ENCODE measurements at regions not wholly inside any gene's neighbourhood (a gene's known extent, or its start where the extent isn't known, plus 50 kb on each side); places are given as distances from the start of the nearest gene placed in this dataset.

DNA sequence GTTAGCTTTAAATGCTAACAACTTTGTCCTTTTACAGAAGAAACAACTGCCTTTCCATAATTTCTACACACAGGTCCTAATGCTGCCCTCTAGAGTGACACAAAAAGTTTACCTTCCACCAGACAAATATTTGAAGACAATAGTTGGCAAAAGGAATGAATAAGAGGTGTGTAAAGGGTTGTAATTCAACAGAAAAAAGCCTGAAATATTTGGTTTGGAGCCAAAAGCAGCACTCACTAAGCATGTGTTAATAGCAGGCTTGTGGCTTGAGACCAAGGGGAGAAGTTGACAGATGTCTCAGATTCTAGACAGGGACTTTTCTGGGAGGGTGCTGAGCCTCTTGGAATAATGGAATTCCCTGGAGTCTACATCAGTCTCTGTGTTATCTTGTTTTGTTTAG is 156.2 kb upstream of the GALNT17 start:
- no peak for DNase-seq (ENCODE audit: low read depth, low spot score)

DNA sequence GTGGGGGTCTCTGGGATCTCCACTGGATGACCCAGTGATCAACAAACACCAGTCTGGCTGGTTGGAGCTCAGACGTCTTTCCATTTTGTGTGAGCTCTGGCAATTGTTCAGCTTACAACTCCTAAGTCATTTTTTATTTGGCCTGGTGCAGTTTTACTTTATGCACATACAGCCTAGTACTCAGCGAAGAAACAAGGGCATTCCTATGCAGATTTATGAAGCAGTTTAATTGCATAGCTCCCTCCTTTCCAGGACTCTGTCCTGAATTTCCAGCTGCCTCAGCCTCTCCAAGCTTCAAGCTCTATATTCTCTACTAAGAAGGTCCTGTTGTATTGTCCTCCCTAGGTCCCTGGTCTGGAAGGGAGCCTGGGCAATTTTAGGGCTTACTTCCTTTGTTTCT is 145.6 kb upstream of the GALNT17 start:
- no peak for DNase-seq (ENCODE audit: low read depth, low spot score)

DNA sequence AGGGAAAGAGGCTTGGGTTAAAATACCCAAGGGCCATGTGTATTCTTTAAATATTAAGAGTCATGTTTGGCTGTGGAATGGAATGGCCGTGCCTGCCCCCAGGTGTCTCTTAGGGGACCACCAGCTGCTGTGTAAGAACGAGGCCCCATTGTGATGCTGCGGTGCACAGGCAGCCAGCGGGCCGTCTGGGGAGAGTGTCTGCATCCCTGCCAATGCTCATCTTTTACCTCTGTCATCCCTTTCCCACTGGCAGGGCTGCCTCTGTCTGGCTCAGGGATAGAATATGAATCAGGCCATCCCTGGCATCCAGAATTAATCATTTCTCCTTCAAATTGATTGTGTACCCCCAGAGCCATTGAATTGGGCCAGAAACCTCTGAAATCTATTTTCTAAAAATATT is 137.8 kb upstream of the GALNT17 start:
- DNase-seq (ENCODE audit: low read depth, low spot score): no peak

DNA sequence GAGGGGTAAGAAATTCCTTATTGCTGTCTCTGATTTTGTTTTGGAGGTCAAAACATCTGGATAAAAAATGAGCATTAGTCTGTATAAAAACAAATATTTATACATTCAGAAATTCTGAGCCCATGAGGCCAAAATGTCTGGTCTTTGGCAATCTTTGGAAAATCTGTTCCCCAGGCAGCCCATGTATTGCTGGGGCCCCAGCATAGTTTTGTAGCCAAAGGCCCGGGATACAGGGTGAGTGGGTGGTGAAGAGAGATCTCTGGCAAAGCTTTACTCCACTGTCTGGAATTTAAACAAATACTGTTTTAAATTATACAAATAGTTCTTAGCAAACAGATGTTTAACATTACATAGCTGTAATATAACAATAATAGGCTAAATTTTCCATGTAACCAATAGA is 134.7 kb upstream of the GALNT17 start:
- no peak for DNase-seq (ENCODE audit: low read depth, low spot score)

DNA sequence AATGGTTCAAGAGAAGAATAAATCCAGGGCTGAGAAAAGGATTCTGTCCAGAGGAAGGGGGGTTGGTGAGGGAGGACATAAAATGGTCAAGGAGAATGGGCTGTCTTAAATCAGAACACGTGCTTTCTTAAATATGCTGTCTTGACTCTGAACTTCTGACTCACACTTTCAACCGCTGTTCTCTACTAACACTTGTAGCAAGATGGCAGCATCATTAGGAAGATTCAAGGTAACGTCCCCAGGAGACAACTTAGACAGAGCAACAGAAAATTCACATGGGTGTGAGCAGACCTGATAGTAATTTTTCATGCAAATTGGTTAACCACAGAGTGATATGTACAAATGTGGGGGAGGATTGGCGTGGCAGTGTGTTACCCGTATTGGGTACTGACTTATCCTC is 126.8 kb upstream of the GALNT17 start:
- no peak for DNase-seq (ENCODE audit: low read depth, low spot score)

DNA sequence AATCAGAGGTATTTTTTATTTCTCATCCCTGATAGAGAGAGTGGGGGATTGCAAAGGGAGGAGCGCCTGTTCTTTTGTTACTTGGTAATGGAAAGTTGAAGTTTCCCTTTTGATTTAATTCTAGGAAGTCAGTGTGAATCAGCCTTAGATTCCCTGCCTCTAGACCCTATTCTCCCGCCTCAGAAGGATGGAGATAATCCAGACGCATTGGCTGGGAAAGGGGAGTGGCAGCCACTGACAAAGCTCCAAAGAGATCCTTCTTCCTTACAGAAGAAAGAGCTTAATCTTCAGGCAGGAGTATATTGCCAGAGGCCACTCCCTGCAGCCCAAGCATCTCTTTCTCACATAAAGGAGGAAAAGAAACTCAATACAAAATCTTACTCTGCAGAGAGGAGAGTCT is 122.3 kb upstream of the GALNT17 start:
- DNase-seq (ENCODE audit: low read depth, low spot score): no peak

DNA sequence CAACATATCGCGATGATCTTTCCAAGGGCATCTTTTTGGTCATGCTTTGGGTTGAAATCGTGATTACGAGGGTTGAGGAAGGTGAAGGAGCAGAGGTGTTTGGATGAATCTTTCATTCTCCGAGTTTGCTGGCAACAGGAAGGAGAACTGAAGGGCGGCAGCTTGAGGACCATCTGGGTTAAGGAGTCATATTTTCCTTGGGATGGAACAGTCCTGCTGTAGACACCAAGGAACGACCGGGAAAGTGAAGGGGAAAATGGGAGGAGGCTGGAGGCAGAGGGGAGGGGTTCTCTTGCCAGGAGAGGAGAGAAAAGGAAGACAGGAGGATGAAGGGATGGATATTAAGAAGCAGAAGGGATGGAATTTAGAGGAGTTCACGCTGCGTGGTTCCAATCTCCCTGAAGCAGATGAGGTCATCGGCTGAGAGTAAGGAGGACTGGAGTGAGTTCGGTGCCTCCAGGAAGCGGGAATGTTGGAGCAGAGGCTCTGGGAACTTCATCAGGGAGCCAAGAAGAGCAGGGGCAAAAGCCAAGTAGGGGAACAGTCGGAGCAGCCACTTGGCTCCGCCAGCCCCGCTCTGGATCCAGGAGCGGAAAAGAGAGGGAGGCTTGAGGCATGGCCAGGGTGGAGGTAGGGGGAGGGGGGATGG is 116.6 kb upstream of the GALNT17 start:
- no peak for DNase-seq (ENCODE audit: low read depth, low spot score)

DNA sequence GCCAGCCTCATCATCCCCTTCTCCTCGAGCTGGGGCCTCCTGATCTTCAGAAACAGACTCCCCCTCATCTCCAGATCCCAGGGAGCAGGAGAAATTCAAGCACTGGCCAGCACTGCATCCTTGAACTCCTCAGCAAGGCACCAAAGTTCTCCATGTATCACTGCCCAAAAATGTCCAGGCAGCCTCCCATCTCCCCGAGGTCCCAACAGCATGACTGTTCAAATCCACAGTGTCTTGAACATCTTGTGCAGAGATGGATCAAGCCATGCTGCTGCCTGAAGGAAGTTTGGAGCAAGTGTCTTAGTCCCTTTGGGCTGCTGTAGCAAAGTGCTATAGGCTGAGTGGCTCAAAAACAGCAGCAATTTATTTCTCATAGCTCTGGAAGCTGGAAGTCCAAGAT is 115.5 kb upstream of the GALNT17 start:
- no peak for DNase-seq (ENCODE audit: low read depth, low spot score)

DNA sequence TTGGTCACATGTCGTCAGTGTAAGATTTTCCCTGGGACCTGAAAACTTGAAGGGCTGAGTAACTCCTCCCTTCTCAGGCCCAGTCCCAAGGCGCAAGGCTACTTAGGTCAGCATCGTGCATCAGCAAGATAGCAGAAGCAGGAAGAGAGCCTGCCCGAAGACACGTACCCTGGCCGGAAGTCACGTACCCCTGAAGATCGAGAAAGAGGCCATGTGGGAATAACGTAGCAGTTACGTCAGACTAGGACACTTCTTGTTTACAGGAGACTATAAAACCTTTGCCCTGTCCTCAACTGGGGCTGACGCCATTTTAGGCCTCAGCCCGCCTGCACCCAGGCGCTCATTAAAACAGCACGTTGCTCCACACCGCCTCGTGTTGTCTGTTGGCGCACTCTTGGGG is 114.3 kb upstream of the GALNT17 start:
- no peak for DNase-seq (ENCODE audit: low read depth, low spot score)

DNA sequence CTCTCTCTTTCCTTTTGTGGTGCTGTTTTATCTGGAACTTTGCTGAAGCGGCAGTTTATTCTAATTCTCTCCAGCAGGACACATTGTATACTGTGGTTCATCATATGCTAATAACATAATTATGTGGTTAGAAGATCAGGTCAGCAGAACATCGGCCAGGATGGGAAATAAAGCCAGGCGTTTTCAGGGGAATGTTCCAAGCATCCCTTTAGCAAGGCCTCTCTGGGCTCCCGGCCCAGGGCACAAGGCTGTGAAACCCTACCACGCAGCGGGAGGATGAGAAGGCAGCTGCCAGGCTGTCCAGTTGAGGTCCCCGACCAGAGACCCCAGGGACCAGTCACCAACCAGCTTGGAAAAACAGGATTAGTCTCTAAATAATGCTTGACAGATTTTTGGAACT is 112.2 kb upstream of the GALNT17 start:
- no peak for DNase-seq (ENCODE audit: low read depth, low spot score)

DNA sequence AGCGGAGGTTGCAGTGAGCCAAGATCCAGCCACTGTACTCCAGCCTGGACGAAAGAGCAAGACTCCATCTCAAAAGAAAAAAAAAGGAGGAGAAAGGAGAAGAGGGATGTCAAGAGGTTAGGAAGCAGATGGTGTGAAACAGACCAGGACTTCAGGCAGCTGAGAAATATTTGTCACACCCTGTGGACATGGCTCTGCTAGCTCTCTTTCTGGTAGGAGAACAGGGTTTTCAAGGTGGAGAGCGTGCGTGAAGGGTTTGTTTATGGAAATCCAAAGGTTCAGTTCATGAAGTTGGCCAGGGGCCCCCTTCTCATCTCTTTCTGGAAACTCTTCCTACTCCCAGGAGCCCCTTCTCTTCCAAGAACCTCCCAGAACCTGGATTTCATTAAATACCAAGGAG is 110.8 kb upstream of the GALNT17 start:
- no peak for DNase-seq (ENCODE audit: low read depth, low spot score)

DNA sequence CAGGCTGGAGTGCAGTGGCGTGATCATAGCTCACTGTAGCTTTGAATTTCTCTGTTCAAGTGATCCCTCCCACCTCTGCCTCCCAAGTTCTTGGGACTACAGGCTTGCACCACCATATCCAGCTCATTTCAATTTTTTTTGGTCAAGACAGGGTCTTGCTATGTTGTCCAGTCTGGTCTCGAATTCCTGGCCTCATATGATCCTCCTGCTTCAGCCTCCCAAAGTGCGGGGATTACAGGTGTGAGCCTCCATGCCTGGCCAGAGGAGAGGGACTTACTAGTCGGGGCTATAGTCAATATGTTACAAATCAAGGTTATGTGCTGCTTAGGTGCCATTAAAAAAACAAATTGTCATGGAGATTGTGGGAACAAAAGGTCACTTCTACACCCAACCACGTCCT is 105.3 kb upstream of the GALNT17 start:
- no peak for DNase-seq (ENCODE audit: low read depth, low spot score)

DNA sequence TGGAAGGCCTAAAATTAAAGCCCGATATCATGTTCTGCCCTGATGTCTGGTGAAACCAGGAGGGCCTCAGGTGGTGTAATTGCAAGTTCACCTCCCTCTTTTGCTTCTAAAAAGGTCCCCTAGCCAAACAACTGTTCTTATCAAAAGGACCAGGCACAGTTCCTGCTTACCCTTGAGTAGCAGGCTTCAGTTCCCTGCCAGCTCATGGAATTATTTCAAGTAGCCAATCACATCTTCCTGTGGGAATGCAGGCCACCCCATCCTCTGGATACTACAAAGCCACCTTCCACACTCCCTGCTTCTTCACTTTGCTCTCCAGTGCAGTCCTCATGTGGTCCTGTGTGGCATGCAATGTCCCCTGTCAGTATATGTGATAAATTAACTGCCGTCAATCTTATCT is 97.7 kb upstream of the GALNT17 start:
- no peak for DNase-seq (ENCODE audit: low read depth, low spot score)

DNA sequence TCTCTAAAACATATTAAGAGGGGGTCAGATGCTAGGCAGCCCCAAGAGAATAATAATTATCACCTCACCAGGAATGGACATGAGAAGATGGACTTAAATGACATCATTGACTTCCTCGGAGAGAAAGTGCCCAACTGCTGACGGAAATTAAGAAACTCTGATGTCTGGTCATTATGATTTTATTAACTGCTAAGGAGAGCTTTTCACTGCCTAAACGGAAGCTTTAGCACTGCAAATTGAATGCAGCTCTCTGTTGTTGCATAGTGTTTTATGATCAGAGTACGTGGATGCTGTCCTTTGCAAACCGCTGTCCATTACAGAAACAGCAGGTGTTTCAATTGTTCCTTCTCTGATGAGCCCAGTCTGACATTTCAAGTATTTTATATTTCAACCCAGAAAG is 89.4 kb upstream of the GALNT17 start:
- no peak for DNase-seq (ENCODE audit: low read depth, low spot score)

DNA sequence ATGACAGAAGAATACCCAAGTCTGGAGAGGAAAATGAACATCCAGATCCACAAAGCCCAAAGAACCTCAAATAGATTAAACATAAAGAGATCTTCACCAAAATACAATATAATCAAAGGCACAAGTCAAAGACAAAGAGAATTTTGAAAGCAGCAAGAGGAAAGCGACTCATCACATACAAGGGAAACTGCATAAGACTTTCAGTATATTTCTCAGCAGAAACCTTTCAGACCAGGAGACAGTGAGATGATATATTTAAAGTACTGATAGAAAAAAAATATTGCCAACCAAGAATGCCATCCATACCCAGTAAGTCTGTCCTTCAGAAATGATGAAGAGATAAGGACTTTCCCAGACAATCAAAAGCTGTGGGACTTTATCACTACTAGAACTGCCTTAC is 81.5 kb upstream of the GALNT17 start:
- DNase-seq (ENCODE audit: low read depth, low spot score): no peak

DNA sequence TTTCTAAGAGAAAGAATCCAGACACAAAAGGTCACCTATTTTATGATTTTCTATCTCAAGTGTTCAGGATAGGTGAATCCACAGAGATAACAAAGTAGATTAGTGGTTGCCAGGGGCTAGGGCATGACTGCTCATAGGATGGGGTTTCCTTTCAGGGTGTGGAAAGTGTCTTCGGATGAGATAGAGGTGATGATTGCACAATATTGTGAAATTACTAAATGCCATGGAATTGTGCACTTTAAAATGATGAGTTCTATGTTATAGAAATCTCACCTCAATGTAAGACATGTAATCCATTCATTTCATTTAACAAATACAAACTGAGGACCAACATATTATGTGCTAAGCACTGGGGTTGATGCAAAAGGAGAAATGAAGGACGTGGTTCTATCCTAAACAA is 76.4 kb upstream of the GALNT17 start:
- no peak for DNase-seq (ENCODE audit: low read depth, low spot score)

DNA sequence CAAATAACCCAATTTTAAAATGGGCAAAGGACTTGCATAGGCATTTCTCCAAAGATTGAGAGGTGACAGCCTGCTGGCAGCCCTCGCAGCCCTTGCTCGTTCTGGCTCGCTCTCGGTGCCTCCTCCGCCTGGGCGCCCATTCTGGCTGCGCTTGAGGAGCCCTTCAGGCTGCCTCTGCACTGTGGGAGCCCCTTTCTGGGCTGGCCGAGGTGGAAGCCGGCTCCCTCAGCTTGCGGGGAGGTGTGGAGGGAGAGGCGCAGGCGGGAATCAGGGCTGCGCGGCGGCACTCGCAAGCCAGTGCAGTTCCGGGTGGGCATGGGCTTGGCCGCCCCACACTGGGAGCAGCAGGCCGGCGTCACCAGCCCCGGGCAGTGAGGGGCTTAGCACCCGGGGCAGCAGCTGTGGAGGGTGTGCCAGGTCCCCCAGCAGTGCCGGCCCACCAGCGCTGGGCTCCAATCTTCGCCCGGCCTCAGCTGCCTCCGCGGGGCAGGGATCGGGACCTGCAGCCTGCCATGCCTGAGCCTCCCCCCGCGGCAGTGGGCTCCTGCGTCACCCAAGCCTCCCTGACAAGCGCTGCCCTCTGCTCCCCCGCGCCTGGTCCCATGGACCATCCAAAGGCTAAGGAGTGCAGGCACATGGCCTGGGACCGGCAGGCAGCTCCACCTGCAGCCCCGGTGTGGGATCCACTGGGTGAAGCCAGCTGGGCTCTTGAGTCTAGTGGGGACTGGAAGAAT is 54.0 kb upstream of the GALNT17 start:
- no peak for DNase-seq (ENCODE audit: low read depth, low spot score)
